GM12892 (cell line): ENCODE measurements at regions not wholly inside any gene's neighbourhood (a gene's known extent, or its start where the extent isn't known, plus 50 kb on each side); places are given as distances from the start of the nearest gene placed in this dataset.

Experiments used
- DNase-seq: peaks from one replicate; pipeline ENCODE4 v3.0.0; 2011; ENCODE audit not compliant: insufficient read length
- FAIRE-seq: peaks from 2 replicates; lab custom pipeline; 2011; peaks lifted over from hg19 to GRCh38; lab: Jason Lieb, UNC
- POLR2A ChIP-seq: IDR thresholded peaks from 2 replicates; pipeline ENCODE4 v1.6.1; 2011; ENCODE audit warnings: low read depth, low read length, control low read depth
- POLR2AphosphoS5 ChIP-seq: IDR thresholded peaks from 2 replicates; pipeline ENCODE4 v1.6.1; 2011; ENCODE audit warnings: low read depth, low read length, control low read depth
- TAF1 ChIP-seq: IDR thresholded peaks from 2 replicates; pipeline ENCODE4 v1.6.1; 2011; ENCODE audit warnings: low read depth, mild to moderate bottlenecking, control low read depth, low read length, borderline replicate concordance

- DNase-seq (no peak), FAIRE-seq (no peak)
- TF ChIP-seq POLR2AphosphoS5 (no peak), TAF1 (no peak), POLR2A (no peak)
Observed at GRCh38 chr15:91578511-91578910, 275.0 kb upstream of the SLCO3A1 start.

GRCh38 chr15:91584895-91585294 lies 268.6 kb upstream of the SLCO3A1 start:
- no peak for DNase-seq
- FAIRE-seq, result no peak
- TF ChIP-seq TAF1 (no peak), POLR2A (no peak), POLR2AphosphoS5 (no peak)

GRCh38 chr15:91586560-91586959 lies 266.9 kb upstream of the SLCO3A1 start:
- DNase-seq, result no peak
- no peak for FAIRE-seq
- TF ChIP-seq TAF1, result no peak
- no peak for TF ChIP-seq POLR2AphosphoS5
- TF ChIP-seq POLR2A, result no peak

GRCh38 chr15:91589360-91589759 lies 264.1 kb upstream of the SLCO3A1 start:
- FAIRE-seq, result no peak
- TF ChIP-seq POLR2AphosphoS5 (no peak), POLR2A (no peak), TAF1 (no peak)
- DNase-seq, result no peak

- TF ChIP-seq POLR2A (no peak), POLR2AphosphoS5 (no peak), TAF1 (no peak)
- no peak for DNase-seq
- FAIRE-seq, result no peak
Observed at GRCh38 chr15:91592567-91592966, 260.9 kb upstream of the SLCO3A1 start.

- TF ChIP-seq POLR2AphosphoS5 (no peak), POLR2A (no peak), TAF1 (no peak)
Observed at GRCh38 chr15:91593067-91593466, 260.4 kb upstream of the SLCO3A1 start.

GRCh38 chr15:91593653-91594052 lies 259.9 kb upstream of the SLCO3A1 start:
- DNase-seq, result no peak
- no peak for TF ChIP-seq POLR2AphosphoS5
- no peak for TF ChIP-seq POLR2A
- TF ChIP-seq TAF1, result no peak
- FAIRE-seq, result no peak

More at GRCh38 chr15:91593067-91593466, 260.4 kb upstream of the SLCO3A1 start:
- DNase-seq, result no peak
- no peak for FAIRE-seq

GRCh38 chr15:91599261-91599660 lies 254.2 kb upstream of the SLCO3A1 start:
- no peak for FAIRE-seq
- no peak for TF ChIP-seq POLR2AphosphoS5
- no peak for TF ChIP-seq POLR2A
- TF ChIP-seq TAF1, result no peak

GRCh38 chr15:91603384-91604080 lies 250.0 kb upstream of the SLCO3A1 start:
- FAIRE-seq, result no peak
- no peak for TF ChIP-seq POLR2AphosphoS5
- no peak for DNase-seq

More at GRCh38 chr15:91599261-91599660, 254.2 kb upstream of the SLCO3A1 start:
- DNase-seq, result no peak

GRCh38 chr15:91604122-91604521 lies 249.4 kb upstream of the SLCO3A1 start:
- TF ChIP-seq POLR2A (no peak), POLR2AphosphoS5 (no peak), TAF1 (no peak)
- DNase-seq (no peak), FAIRE-seq (no peak)

- no peak for DNase-seq
- FAIRE-seq, result no peak
- TF ChIP-seq POLR2AphosphoS5, result no peak
- TF ChIP-seq TAF1, result no peak
- no peak for TF ChIP-seq POLR2A
Observed at GRCh38 chr15:91605576-91605975, 247.9 kb upstream of the SLCO3A1 start.

GRCh38 chr15:91609231-91609630 lies 244.3 kb upstream of the SLCO3A1 start:
- no peak for DNase-seq
- FAIRE-seq, result no peak
- TF ChIP-seq POLR2A (no peak), POLR2AphosphoS5 (no peak), TAF1 (no peak)

- DNase-seq, result no peak
- TF ChIP-seq TAF1, result no peak
- TF ChIP-seq POLR2AphosphoS5, result no peak
- TF ChIP-seq POLR2A, result no peak
- no peak for FAIRE-seq
Observed at GRCh38 chr15:91609966-91610365, 243.5 kb upstream of the SLCO3A1 start.
